ENCODE measurements at regions not wholly inside any gene's neighbourhood (a gene's known extent, or its start where the extent isn't known, plus 50 kb on each side); places are given as distances from the start of the nearest gene placed in this dataset.
"Not testable (repeated sequence)": the region's sequence is repeated elsewhere in the genome, so short reads cannot be mapped to it uniquely, and the experiment has no call there.

DNA sequence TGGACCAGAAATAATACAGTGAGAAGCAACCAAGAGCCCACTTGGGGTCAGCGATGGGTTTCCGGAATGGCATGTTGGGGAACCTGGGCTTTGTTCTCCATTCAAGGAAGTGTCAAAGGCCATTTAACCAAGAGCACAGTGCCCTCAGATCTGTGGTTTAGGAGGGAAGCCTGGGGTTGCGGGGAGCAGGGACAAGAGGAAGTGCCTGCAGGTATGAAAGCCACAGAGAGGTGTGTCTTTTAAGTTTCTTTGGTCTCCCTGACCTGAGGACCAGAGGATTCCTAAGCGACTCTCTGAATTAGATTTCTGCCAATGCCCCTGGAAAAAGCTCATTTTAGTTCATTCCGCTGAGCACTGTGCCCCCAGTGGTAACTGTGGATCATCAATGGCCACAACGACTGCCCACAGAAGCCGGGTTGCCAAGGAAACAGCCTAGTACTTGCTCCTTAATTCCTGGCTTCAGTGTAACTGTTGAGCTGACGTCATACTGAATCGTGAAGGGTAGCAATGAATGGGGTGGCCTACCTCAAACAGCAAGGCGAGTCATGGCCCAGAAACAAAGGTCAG, 107.3 kb upstream of the SPIN1 start:
- DNase-seq = no peak

GRCh38 chr9:88278036-88278435, 110.2 kb upstream of the SPIN1 start:
- DNase-seq = no peak

GRCh38 chr9:88274078-88274477, 114.2 kb upstream of the SPIN1 start:
- DNase-seq = no peak

- DNase-seq = no peak
Observed at GRCh38 chr9:88272986-88273385, 115.3 kb upstream of the SPIN1 start.

GRCh38 chr9:88270413-88270812, 117.8 kb upstream of the SPIN1 start:
- no peak for DNase-seq

GRCh38 chr9:88268886-88269285, 119.4 kb upstream of the SPIN1 start:
- DNase-seq = no peak

- DNase-seq = no peak
Observed at GRCh38 chr9:88267283-88267682, 121.0 kb upstream of the SPIN1 start.

DNA sequence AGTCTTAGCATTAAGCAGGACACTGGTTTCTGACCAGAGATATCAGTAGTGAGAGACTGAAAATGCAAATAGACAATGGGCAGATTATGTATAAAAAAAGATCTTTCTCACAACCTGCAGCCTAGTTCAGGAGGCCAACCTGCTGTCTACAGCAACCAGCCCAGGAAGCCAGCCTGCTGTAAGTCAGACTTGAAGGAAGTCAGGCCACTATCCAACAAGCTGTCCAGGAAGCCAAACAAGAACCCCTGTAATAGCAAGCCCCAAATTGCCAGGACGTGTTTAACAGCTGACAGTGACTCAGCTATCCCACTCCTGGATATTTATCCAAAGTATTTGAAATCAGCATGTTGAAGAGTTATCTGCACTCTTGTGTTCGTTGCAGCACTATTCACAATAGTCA, 121.8 kb upstream of the SPIN1 start:
- DNase-seq = no peak

GRCh38 chr9:88259001-88259400, 120.7 kb upstream of the SPATA31C2 start:
- DNase-seq = no peak

DNA sequence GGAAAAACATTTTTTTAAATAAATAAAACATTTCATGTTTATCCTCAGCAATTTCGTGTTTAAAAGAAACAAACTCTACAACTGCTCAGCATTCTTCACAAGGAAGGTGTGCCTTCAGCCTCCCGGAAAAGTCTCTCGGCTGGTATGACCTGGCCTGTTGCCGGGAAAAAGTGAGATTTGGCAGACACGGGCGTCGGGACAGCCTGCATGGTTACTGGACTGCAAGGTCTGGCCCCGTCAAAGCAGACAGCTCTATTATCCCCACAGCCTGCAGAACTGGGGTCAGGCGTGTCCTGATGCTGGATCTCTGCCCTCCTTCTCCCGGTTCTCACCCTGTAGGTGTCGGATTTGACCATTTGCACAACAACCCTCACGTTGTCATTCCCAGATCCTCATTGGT, 120.3 kb upstream of the SPATA31C2 start:
- DNase-seq = peak; percentile 44

DNA sequence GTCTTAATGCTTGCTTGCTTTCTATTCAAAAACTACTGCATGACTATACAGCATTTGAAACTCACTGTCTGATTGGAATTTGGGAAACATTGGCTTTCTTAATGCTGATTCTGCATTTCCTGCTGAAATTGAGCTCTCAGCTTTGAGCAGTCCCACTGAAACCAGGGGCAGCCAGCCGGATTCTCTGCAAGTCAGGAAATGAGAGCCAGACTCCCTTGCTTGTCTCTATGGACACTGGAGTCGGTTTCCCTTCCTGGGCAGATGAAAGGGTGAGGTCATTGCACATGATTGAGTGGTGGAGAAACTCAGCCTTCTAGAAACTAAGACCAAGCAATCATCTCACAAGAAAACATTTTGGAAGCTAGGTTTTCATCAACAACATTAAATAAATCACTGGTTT, 119.7 kb upstream of the SPATA31C2 start:
- DNase-seq = peak; percentile 51

GRCh38 chr9:88256216-88256615, 117.9 kb upstream of the SPATA31C2 start:
- no peak for DNase-seq

DNA sequence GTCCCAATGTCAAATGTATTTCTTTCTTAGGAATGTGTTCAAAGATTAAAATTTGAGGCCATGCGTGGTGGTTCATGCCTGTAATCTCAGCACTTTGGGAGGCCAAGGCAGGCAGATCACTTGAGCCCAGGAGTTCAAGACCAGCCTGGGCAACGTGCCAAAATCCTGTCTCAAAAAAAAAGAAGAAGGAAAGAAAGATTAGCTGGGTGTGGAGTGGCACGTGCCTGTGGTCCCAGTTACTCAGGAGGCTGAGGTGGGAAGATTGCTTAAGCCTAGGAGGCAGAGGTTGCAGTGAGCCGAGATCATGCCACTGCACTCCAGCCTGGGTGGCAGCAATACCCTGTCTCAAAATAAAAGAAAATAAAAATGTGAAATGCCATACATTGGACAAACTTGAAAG, 117.5 kb upstream of the SPATA31C2 start:
- DNase-seq = not testable (repeated sequence)

DNA sequence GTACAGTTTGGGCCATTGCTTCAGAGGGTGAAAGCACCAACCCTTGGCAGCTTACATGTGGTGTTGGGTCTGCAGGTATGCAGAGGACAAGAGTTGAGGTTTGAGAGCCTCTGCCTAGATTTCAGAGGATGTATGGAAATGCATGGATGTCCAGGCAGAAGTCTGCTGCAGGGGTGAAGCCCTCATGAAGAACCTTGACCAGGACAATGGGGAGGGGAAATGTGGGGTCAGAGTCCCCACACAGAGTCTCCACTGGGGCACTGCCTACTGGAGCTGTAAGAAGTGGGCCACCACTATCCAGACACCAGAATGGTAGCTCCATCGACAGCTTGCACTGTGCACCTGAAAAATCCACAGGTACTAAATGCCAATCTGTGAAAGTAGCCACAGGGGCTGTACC, 113.6 kb upstream of the SPATA31C2 start:
- no peak for DNase-seq

DNA sequence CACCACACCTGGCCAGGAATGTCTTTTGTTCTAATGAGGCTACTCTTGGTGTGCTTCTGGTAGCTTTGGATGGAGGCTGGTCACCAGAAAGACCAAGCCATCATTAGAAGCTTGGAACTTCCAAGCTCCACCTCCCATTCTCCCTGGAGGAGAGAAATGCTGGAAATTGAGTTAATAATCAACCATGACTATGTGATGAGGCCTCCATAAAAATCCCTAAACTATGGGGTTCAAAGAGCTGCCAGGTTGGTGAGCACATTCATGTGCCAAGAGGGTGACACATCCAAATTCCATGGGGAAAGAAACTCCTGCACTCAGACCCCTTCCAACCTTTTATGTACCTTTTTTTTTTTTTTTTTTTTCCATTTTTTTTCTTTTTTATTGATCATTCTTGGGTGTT, 105.5 kb upstream of the SPATA31C2 start:
- DNase-seq = no peak

- DNase-seq = no peak
Observed at GRCh38 chr9:88242879-88243278, 104.6 kb upstream of the SPATA31C2 start.

DNA sequence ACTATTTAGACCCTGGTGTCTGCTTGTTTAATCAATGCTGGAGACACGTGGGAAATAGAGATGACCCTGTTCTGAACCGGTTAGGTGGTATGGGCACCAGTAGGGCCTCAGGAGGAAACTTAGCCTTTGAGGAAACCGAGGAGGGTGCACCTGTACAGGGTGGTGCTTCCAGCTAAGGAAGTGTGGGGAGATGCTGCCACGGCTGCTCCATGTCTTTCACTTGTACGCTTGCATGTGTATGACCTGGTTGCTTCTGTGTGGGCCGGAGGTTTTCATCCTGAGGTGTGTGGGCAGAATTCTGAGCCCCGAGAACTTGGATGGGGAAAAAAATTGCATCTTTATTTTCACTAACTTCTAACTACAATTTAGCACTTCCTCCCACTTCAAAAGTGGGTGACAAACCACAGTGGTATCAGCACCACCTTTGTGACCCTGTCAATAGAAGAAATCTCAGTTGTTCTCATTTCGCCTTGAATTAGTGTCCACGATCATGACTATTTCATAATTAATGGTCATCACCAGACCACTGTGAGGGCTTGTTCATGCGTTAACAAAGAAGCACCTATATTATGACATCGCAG, 99.8 kb upstream of the SPATA31C2 start:
- no peak for DNase-seq

- peak; percentile 47 for DNase-seq
Observed at GRCh38 chr9:88237479-88237961, 99.2 kb upstream of the SPATA31C2 start.

DNA sequence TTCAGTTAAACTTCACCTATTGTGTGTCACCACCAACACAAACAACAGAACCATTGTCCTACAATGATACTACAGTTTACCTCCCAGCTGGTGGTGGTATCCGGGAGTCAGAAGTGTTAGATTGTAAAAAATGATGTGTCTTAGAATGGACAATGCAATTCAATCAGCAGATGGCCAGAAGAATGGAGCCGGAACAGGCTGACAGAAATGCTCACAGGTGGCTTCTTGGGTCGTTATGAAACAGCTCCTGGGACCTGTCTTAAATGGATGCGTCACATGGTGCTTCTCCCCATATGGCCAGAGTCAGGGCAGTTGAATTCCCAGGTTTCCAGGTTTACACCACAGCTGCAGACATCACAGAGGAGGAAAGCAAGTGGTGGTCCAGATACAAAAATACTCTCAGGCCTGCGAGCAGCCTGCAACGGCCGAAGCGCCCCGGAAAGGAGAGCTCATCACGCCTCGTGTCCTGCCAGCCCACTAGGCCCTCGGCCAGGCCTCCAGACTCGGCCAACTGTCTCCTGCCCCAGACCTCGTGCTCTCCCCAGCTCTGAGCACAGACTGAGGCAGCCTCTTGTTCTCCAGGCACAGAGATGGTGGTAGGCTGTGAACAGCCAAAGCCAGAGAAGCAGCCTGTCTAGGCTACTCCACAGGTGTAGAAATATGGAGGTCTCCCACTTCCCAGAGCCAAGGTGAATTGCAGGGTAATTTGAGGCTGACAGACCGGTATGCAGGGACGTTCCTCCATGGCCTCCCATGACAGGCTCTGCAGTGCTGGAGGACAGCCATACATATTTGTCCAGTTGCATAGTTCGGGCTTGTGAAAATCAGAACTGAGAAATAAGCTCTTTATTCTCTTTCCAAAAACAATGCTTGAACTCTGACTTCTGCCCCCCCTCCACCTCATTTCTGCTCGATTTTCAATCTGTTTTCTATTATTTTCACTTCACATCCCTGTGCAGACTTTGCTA, 98.5 kb upstream of the SPATA31C2 start:
- DNase-seq = no peak

- DNase-seq = no peak
Observed at GRCh38 chr9:88235615-88236014, 97.3 kb upstream of the SPATA31C2 start.

GRCh38 chr9:88234114-88234513, 95.8 kb upstream of the SPATA31C2 start:
- no peak for DNase-seq

DNA sequence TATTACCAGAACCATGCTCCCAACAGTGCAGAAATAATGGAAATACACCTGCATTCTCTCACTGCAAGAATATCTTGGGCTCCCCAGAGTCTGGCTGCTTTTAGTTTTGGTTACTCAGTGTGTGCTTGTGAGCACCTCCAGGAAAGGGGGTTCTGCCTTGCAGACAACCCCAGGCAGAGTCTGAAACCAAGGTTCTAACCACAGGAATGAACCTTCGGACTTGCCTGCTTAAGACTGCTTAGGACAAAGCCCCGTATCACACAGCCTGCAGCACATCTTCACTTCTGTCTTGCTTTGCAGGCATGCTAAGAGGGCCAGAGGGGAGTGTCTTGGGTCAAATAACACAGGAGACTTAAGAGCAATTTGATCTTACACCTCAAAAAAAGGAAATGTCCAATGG, 94.8 kb upstream of the SPATA31C2 start:
- no peak for DNase-seq

DNA sequence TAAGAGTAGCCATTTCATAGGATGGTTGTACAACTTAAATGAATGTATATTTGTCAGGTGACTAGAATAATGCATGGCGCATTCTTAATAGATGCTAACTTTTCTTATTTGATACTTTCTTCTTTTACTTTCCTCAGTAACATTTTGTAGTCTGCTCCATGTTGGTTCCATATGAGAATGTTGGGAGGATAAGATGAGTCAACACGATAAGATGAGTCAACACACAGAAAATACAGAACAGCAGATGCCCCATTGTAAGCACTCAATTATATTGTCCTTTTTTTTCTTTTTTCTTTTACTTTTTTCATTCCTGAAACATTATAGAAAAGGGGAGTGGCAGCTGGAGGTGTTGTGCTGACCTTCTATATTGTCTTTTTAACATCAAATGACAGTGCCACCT, 92.3 kb upstream of the SPATA31C2 start:
- DNase-seq = no peak
